ENCODE measurements at regions not wholly inside any gene's neighbourhood (a gene's known extent, or its start where the extent isn't known, plus 50 kb on each side); places are given as distances from the start of the nearest gene placed in this dataset.

GRCh38 chr10:44476409-44477045 lies 91.6 kb upstream of the CXCL12 start:
- TF ChIP-seq, protein P1, sequence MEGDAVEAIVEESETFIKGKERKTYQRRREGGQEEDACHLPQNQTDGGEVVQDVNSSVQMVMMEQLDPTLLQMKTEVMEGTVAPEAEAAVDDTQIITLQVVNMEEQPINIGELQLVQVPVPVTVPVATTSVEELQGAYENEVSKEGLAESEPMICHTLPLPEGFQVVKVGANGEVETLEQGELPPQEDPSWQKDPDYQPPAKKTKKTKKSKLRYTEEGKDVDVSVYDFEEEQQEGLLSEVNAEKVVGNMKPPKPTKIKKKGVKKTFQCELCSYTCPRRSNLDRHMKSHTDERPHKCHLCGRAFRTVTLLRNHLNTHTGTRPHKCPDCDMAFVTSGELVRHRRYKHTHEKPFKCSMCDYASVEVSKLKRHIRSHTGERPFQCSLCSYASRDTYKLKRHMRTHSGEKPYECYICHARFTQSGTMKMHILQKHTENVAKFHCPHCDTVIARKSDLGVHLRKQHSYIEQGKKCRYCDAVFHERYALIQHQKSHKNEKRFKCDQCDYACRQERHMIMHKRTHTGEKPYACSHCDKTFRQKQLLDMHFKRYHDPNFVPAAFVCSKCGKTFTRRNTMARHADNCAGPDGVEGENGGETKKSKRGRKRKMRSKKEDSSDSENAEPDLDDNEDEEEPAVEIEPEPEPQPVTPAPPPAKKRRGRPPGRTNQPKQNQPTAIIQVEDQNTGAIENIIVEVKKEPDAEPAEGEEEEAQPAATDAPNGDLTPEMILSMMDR (IDR thresholded peaks at IDR 0.05) = no peak
- TF ChIP-seq EZH2 (IDR thresholded peaks at IDR 0.05) = no peak
